ENCODE measurements at regions not wholly inside any gene's neighbourhood (a gene's known extent, or its start where the extent isn't known, plus 50 kb on each side); places are given as distances from the start of the nearest gene placed in this dataset.

DNA sequence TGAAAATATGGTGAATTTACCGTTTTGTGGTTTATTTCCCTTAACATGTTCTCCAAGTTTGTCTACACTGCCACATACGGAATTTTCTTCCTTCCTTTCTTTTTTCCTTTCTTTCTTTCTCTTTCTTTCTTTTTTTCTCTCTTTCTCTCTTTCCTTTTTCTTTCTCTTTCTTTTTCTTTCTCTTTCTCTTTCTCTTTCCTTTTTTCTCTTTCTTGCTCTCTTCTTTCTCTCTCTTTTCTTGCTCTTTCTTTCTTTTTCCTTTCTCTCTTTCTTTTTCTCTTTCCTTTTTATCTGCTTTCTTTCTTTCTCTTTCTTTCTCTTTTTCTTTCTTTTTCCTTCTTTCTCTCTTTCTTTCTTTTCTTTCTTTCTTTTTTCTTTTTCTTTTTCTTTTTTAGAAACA, 1962.3 kb upstream of the PCDH20 start:
- TF ChIP-seq, protein P1, sequence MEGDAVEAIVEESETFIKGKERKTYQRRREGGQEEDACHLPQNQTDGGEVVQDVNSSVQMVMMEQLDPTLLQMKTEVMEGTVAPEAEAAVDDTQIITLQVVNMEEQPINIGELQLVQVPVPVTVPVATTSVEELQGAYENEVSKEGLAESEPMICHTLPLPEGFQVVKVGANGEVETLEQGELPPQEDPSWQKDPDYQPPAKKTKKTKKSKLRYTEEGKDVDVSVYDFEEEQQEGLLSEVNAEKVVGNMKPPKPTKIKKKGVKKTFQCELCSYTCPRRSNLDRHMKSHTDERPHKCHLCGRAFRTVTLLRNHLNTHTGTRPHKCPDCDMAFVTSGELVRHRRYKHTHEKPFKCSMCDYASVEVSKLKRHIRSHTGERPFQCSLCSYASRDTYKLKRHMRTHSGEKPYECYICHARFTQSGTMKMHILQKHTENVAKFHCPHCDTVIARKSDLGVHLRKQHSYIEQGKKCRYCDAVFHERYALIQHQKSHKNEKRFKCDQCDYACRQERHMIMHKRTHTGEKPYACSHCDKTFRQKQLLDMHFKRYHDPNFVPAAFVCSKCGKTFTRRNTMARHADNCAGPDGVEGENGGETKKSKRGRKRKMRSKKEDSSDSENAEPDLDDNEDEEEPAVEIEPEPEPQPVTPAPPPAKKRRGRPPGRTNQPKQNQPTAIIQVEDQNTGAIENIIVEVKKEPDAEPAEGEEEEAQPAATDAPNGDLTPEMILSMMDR (IDR thresholded peaks at IDR 0.05): no peak
- H3K9me3 ChIP-seq: no peaks in the 10 kb centered on the region

GRCh38 chr13:63370101-63370500, 1954.5 kb upstream of the PCDH20 start:
- intact Hi-C loops (cut with DNase I): no loop called here

More for the DNA sequence above, 1962.3 kb upstream of the PCDH20 start:
- intact Hi-C loops (cut with DNase I): no loop called here
- H3K27ac ChIP-seq: no peak overlapping the region
- no peaks in the 10 kb centered on the region for H3K36me3 ChIP-seq
- no peaks in the 10 kb centered on the region for H3K4me1 ChIP-seq
- no peaks in the 10 kb centered on the region for H3K27me3 ChIP-seq
- no peak overlapping the region for H3K9ac ChIP-seq (ENCODE audit: low read depth in 2 of 2, low read length in 2 of 2)
- H3K4me3 ChIP-seq: no peak overlapping the region
- DNase-seq: no peak

GRCh38 chr13:63367522-63368198, 1952.0 kb upstream of the PCDH20 start:
- Histone ChIP-seq H3K4me1 (no peaks in the 10 kb centered on the region), H3K36me3 (no peaks in the 10 kb centered on the region), H3K27me3 (no peaks in the 10 kb centered on the region), H3K9me3 (no peaks in the 10 kb centered on the region), H3K4me3 (no peak overlapping the region), H3K27ac (no peak overlapping the region), H3K9ac (ENCODE audit: low read depth in 2 of 2, low read length in 2 of 2) (no peak overlapping the region)
- TF ChIP-seq, protein P1 (IDR thresholded peaks at IDR 0.05): no peak
- intact Hi-C loops (cut with DNase I): no loop called here
- DNase-seq: no peak

More at GRCh38 chr13:63370101-63370500, 1954.5 kb upstream of the PCDH20 start:
- no peaks in the 10 kb centered on the region for H3K9me3 ChIP-seq
- no peak overlapping the region for H3K9ac ChIP-seq (ENCODE audit: low read depth in 2 of 2, low read length in 2 of 2)
- DNase-seq: no peak
- TF ChIP-seq, protein P1 (IDR thresholded peaks at IDR 0.05): no peak
- H3K27me3 ChIP-seq: no peaks in the 10 kb centered on the region
- H3K4me1 ChIP-seq: no peaks in the 10 kb centered on the region
- no peak overlapping the region for H3K27ac ChIP-seq
- H3K36me3 ChIP-seq: no peaks in the 10 kb centered on the region
- no peak overlapping the region for H3K4me3 ChIP-seq

- DNase-seq: no peak
- intact Hi-C loops (cut with DNase I): no loop called here
These were observed 1948.5 kb upstream of the PCDH20 start for GRCh38 chr13:63364159-63364558.

GRCh38 chr13:63351533-63351932, 1935.9 kb upstream of the PCDH20 start:
- Histone ChIP-seq H3K9ac (ENCODE audit: low read depth in 2 of 2, low read length in 2 of 2) (no peak overlapping the region), H3K4me1 (no peaks in the 10 kb centered on the region), H3K36me3 (no peaks in the 10 kb centered on the region), H3K27ac (no peak overlapping the region), H3K4me3 (no peak overlapping the region), H3K27me3 (no peaks in the 10 kb centered on the region), H3K9me3 (no peaks in the 10 kb centered on the region)
- intact Hi-C loops (cut with DNase I): no loop called here
- TF ChIP-seq, protein P1 (IDR thresholded peaks at IDR 0.05): no peak
- DNase-seq: no peak

More at GRCh38 chr13:63364159-63364558, 1948.5 kb upstream of the PCDH20 start:
- H3K36me3 ChIP-seq: no peaks in the 10 kb centered on the region
- H3K27ac ChIP-seq: no peak overlapping the region
- H3K4me3 ChIP-seq: no peak overlapping the region
- no peaks in the 10 kb centered on the region for H3K4me1 ChIP-seq
- TF ChIP-seq, protein P1 (IDR thresholded peaks at IDR 0.05): no peak
- no peak overlapping the region for H3K9ac ChIP-seq (ENCODE audit: low read depth in 2 of 2, low read length in 2 of 2)
- no peaks in the 10 kb centered on the region for H3K9me3 ChIP-seq
- no peaks in the 10 kb centered on the region for H3K27me3 ChIP-seq

Measured in colonic mucosa (tissue), 4 donors.